Skeletal muscle tissue (tissue), 3 donors: ENCODE measurements at regions not wholly inside any gene's neighbourhood (a gene's known extent, or its start where the extent isn't known, plus 50 kb on each side); places are given as distances from the start of the nearest gene placed in this dataset.

Source experiments
- H3K27ac ChIP-seq: one replicate; pipeline ENCODE4 v1.7.0; 2013; ENCODE audit warnings: mild to moderate bottlenecking, low read depth, low read length, inconsistent platforms
- H3K27me3 ChIP-seq, 3 donors: one replicate each; pipeline ENCODE4 v1.7.0; 2013; ENCODE audit warnings: low read length in 3 of 3; ENCODE audit not compliant: control insufficient read depth in 3 of 3, insufficient read depth in 3 of 3
- H3K36me3 ChIP-seq, 3 donors: one replicate each; pipeline ENCODE4 v1.7.0; 2013; ENCODE audit warnings: low read length in 3 of 3; ENCODE audit not compliant: control insufficient read depth in 3 of 3, insufficient read depth in 3 of 3
- H3K4me1 ChIP-seq, 3 donors: one replicate each; pipeline ENCODE4 v1.7.0; 2013; ENCODE audit warnings: low read length in 3 of 3, mild to moderate bottlenecking in 3 of 3; ENCODE audit not compliant: control insufficient read depth in 3 of 3, insufficient read depth in 3 of 3
- H3K4me3 ChIP-seq, 3 donors: one replicate each; pipeline ENCODE4 v1.7.0; 2013; ENCODE audit warnings: low read length in 3 of 3
- H3K9ac ChIP-seq, 3 donors: one replicate each; pipeline ENCODE4 v1.7.0; 2013; ENCODE audit warnings: low read length in 3 of 3, mild to moderate bottlenecking in 3 of 3, moderate library complexity in 2 of 3, low read depth in 1 of 3
- H3K9me3 ChIP-seq, 3 donors: one replicate each; pipeline ENCODE4 v1.7.0; 2013; ENCODE audit warnings: low read length in 3 of 3; ENCODE audit not compliant: control insufficient read depth in 3 of 3
- donor health status: Osteomylitis.

DNA sequence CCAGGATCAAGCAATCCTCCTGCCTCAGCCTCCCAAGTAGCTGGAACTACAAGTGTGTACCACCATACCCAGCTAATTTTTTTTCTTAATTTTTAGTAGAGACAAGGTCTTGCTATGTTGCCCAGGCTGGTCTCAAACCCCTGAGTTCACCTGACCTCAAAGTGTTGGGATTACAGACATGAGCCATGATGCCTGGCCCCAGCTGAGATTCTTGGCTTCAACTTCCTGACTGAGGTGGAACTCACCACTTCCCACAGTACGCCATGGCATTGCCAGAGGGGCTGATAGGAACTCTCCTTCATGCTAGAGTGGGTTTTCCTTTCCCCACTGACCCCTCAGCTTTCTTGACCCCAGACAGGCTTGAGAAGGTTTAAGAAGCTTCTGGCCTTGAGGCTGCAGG is 251.0 kb upstream of the CSF3R start:
- H3K9me3 ChIP-seq = no peaks in the 10 kb centered on the region
- H3K4me1 ChIP-seq = peaks cover 0 to 4% (median 0%) of the 10 kb centered on the region in 3 donors
- H3K27me3 ChIP-seq = peaks cover 45 to 66% (median 63%) of the 10 kb centered on the region in 3 donors
- H3K4me3 ChIP-seq = no peak overlapping the region
- H3K9ac ChIP-seq = no peak overlapping the region
- H3K27ac ChIP-seq = no peak overlapping the region
- no peaks in the 10 kb centered on the region for H3K36me3 ChIP-seq

DNA sequence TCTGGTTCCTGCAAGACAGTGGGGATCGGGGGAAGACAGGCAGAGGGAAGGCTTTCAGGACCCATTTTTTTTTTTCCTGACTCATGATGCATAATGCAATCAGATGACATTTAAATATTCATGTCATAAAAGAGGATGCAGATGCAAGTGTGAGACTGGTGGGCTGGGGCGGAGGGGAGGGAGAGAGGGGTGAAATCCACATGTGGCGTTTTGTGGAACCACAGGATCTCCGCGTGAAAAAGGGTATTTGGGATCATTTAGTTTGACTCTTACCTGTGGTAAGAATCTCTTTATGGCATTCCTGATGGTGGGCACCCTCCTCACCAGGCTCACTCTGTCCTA is 249.3 kb upstream of the CSF3R start:
- Histone ChIP-seq H3K4me1 (peaks cover 0 to 4% (median 0%) of the 10 kb centered on the region in 3 donors), H3K9me3 (no peaks in the 10 kb centered on the region), H3K27ac (no peak overlapping the region), H3K27me3 (peaks cover 31 to 51% (median 50%) of the 10 kb centered on the region in 3 donors), H3K36me3 (no peaks in the 10 kb centered on the region), H3K4me3 (no peak overlapping the region), H3K9ac (no peak overlapping the region)

DNA sequence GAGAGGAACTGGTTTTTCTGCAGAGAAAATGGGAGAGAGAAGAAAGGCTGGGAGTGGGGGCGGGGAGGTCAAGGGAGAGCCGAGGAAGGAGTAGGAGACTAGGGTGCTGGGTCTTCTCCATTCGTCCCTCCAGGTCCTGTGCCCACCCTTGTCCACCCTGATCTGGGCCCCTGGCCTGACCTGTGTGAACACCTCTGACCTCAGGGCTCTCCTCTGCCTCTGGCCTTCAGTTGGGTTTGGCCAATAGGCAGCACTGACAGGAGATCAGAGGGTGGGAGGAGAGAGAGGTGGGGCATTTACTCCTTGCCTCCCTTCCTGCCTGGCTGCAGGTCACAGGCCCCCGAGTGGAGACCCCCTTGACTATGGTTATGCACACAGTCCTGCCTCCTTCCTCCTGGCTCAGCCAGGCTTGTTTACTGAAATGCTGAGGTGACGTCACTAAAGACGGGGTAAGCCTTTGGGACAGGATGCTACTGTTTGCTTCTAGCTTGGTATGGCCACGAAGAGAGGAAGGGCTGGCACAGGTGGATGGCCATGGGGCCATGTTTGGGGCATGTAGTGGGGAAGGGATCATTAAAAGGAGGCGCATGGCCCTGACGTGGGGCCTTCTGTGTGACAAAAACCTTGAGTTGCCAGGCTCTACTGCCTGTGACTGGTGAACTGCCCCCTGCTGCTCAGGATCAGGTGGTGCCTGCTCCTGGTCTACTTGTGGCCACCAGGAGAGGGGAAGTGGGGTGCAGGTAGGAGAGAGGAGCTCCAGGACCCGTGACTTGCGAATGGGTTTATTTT is 248.7 kb upstream of the CSF3R start:
- Histone ChIP-seq H3K4me1 (peaks cover 0 to 4% (median 0%) of the 10 kb centered on the region in 3 donors), H3K4me3 (no peak overlapping the region), H3K36me3 (no peaks in the 10 kb centered on the region), H3K27ac (no peak overlapping the region), H3K9ac (no peak overlapping the region), H3K27me3 (peaks cover 30 to 46% (median 45%) of the 10 kb centered on the region in 3 donors), H3K9me3 (no peaks in the 10 kb centered on the region)

DNA sequence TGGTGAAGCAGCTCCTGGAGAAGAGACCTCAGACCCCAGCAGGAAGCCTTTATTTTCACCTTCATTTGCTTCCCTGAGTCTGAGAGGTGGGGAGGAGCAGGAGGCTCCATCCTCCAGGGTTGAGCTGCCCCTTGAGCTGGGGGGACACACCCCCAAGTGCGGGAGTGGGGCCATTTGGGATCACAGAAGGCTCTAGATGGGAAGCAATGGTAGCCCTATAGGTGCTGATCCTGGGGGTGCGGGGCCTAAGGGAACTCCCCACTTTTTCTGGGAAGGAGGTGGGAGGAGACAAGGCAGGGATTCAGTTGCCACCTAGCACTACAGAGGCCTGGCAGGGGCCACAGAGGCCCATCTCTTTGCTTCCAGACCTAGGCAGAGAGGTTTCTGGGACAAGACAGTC is 247.9 kb upstream of the CSF3R start:
- Histone ChIP-seq H3K27me3 (peaks cover 30 to 48% (median 41%) of the 10 kb centered on the region in 3 donors), H3K9me3 (no peaks in the 10 kb centered on the region), H3K4me1 (peaks cover 0 to 4% (median 0%) of the 10 kb centered on the region in 3 donors), H3K9ac (no peak overlapping the region), H3K27ac (no peak overlapping the region), H3K36me3 (no peaks in the 10 kb centered on the region), H3K4me3 (no peak overlapping the region)

DNA sequence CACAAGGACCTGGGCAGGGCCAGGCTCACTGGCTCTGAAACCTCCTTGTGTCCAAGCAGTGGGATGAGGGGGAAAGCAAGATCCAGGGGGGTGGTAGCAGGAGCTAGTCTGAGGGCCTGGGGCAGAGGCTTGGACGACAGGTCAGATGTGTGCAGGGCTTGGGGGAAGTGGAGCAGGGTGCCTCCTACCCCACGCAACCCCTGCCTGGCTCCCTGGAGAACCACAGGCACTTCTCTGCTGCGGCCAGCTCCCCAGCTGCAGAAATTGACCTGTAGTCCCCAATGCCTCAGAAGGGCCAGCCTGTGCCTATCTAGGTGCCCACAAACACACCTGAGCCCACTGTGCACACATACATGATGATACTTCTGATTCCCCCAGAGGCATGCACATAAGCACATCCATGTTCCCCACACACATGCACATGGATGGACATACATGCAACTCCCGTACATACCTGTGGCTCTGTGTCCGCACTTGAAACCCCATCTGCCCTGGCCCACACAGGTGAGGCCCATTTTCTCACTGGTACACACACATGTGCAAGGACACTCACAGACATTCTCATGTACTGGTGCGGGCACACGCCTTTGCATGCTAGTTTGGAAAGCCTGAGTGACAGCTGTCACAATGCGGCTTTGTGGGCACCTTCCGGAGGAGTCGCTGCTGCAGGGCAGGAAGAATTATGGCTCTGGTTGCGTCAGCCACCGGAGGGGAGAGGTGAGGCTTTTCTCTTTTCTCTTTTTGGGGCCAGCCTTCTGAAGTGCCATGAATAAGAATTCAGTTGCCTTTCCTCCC is 247.2 kb upstream of the CSF3R start:
- no peak overlapping the region for H3K4me3 ChIP-seq
- H3K27me3 ChIP-seq = peaks cover 28 to 43% (median 40%) of the 10 kb centered on the region in 3 donors
- H3K9me3 ChIP-seq = no peaks in the 10 kb centered on the region
- H3K4me1 ChIP-seq = peaks cover 0 to 4% (median 0%) of the 10 kb centered on the region in 3 donors
- H3K9ac ChIP-seq = no peak overlapping the region
- no peaks in the 10 kb centered on the region for H3K36me3 ChIP-seq
- no peak overlapping the region for H3K27ac ChIP-seq

DNA sequence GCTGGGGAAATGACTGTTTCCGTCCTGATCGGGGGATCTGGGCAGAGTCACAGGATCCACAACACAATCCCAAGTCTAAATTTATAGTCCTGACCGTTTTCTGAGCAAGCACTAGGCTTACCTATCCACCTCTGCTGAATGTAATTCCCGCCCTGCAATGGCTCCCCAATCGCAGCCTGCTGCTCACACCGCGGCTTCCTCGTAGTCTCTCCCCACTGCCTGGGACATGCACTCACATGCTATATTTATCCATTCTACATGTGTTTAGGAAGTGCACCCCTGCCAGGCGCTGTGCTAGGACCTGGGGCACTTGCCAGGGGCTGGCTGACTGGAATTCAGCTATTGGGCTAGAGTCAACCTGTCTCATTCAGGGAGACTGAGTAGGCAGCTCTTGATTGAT is 246.6 kb upstream of the CSF3R start:
- no peak overlapping the region for H3K4me3 ChIP-seq
- H3K9me3 ChIP-seq = no peaks in the 10 kb centered on the region
- peaks cover 22 to 37% (median 35%) of the 10 kb centered on the region in 3 donors for H3K27me3 ChIP-seq
- H3K4me1 ChIP-seq = peaks cover 0 to 4% (median 0%) of the 10 kb centered on the region in 3 donors
- no peak overlapping the region for H3K9ac ChIP-seq
- H3K36me3 ChIP-seq = no peaks in the 10 kb centered on the region
- H3K27ac ChIP-seq = no peak overlapping the region

DNA sequence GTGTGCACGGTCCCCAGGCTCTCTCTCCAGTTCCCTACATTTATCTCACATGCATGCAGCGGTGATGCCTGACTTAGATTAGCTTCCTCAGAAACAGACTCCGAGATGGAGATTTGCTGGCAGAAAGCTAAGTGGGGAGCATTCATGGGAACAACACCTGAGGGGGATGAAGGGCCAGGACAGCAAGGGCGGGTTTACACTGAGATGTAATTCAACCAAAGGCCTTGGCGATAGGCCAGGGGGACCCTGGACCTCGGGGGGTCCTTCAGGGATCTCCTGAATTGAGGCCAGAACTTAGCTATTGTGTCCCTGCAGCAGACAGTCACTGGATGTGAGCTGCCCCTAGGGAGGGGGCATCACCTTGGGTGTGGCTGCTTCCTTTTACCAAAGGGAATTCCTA is 246.1 kb upstream of the CSF3R start:
- H3K36me3 ChIP-seq = no peaks in the 10 kb centered on the region
- H3K9ac ChIP-seq = no peak overlapping the region
- no peaks in the 10 kb centered on the region for H3K9me3 ChIP-seq
- peaks cover 18 to 36% (median 32%) of the 10 kb centered on the region in 3 donors for H3K27me3 ChIP-seq
- no peak overlapping the region for H3K27ac ChIP-seq
- peaks cover 0 to 4% (median 0%) of the 10 kb centered on the region in 3 donors for H3K4me1 ChIP-seq
- no peak overlapping the region for H3K4me3 ChIP-seq

DNA sequence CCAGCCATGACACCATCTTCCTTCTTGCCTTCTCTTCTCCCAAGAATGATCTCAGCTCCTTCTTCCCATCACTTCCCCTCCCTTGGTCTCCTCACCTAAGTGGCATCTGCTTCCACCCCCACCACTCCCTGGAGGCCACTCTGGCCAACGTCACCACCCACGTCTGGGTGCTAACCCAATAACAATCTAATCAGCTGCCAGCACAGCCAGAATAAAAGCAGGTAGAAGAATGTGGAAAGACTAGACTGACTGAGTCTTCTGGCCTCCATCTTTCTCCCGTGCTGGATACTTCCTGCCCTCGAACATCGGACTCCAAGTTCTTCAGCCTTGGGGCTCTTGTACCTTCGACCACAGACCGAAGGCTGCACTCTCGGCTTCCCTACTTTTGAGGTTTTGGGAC is 245.3 kb upstream of the CSF3R start:
- no peak overlapping the region for H3K27ac ChIP-seq
- H3K4me1 ChIP-seq = peaks cover 0 to 4% (median 0%) of the 10 kb centered on the region in 3 donors
- no peak overlapping the region for H3K4me3 ChIP-seq
- H3K9me3 ChIP-seq = no peaks in the 10 kb centered on the region
- peaks cover 14 to 36% (median 35%) of the 10 kb centered on the region in 3 donors for H3K27me3 ChIP-seq
- H3K9ac ChIP-seq = no peak overlapping the region
- no peaks in the 10 kb centered on the region for H3K36me3 ChIP-seq

DNA sequence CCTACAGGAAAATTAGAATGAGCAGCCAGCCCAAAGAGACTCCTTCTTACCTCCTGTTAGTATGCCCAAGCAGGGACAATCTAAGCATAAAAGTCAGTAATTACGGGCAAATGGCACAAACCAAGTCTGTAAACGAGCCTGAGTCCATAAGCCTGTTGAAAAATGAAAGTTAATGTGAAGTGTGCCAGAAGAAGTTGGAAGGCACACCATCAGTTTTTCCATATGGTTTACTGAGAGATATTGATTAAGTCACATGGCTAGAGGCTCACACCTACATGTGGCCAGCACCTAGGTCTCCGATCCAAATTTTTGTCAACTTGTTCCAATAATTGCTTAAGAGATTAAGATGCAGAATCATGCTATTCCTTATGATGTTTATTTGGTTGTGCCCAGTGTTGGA is 242.4 kb upstream of the CSF3R start:
- Histone ChIP-seq H3K27ac (no peak overlapping the region), H3K27me3 (peaks cover 19 to 43% (median 34%) of the 10 kb centered on the region in 3 donors)

DNA sequence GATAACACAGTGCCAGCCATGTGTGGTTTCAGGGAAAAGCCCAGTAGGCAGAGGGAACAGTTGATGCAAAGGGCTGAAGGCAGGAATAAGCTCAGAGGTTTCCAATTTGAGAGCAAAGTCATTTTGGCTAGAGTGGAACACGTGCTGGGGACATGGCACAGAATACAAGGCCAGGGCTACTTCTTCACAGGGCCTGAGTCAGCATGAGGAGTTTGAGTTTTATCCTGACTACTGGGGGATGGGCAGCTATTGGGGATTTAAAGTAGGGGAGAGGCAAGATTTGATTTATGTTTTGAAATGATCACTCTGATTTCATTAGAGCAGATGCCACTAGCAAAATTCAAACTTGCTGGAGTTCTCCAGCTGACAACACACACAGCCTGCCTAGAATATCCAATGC is 241.1 kb upstream of the CSF3R start:
- no peak overlapping the region for H3K4me3 ChIP-seq
- peaks cover 12 to 35% (median 24%) of the 10 kb centered on the region in 3 donors for H3K27me3 ChIP-seq
- no peaks in the 10 kb centered on the region for H3K36me3 ChIP-seq
- H3K9me3 ChIP-seq = no peaks in the 10 kb centered on the region
- H3K9ac ChIP-seq = no peak overlapping the region
- no peaks in the 10 kb centered on the region for H3K4me1 ChIP-seq
- H3K27ac ChIP-seq = no peak overlapping the region

More for the DNA sequence above, 242.4 kb upstream of the CSF3R start:
- no peak overlapping the region for H3K4me3 ChIP-seq
- H3K36me3 ChIP-seq = no peaks in the 10 kb centered on the region
- no peaks in the 10 kb centered on the region for H3K9me3 ChIP-seq
- peaks cover 0 to 4% (median 0%) of the 10 kb centered on the region in 3 donors for H3K4me1 ChIP-seq
- H3K9ac ChIP-seq = no peak overlapping the region
